ENCODE measurements at regions not wholly inside any gene's neighbourhood (a gene's known extent, or its start where the extent isn't known, plus 50 kb on each side); places are given as distances from the start of the nearest gene placed in this dataset.

DNA sequence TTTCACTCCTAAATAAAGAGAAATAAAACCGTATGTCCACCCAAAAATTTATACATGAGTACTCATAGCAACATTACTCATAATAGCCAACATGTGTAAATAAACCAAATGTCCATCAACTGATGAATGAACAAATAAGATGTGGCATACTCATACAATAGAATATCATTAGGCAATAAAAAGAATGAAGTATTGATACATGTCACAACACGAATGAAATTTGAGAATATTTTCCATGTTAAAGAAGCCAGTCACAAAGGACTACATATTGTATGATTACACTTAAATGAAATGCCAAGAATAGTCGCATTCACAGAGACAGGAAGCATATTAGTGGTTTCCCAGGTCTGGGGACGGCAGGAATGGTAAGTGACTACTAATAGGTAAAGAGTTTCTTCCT is 869.2 kb downstream of the IGSF11 start:
- Histone ChIP-seq H4K8ac (ENCODE audit: extremely low read depth, insufficient read depth, low read length) (no peak overlapping the region), H3K4ac (replicated peaks; ENCODE audit: insufficient read length, low read depth, low read length) (no peak overlapping the region), H3K27me3 (replicated peaks in 1 of 4; ENCODE audit: control insufficient read depth in 3 of 4, extremely low read depth in 1 of 4, insufficient read depth in 3 of 4, low read length in 3 of 4) (no peaks in the 10 kb centered on the region), H3K27ac (ENCODE audit: low read depth, low read length) (no peak overlapping the region), H2AFZ (ENCODE audit: low read length) (no peak overlapping the region), H3K23me2 (ENCODE audit: low read depth, low read length) (no peaks in the 10 kb centered on the region), H2AK5ac (ENCODE audit: low read depth, low read length) (no peak overlapping the region), H2BK120ac (replicated peaks; ENCODE audit: low read depth, low read length) (no peak overlapping the region), H3K36me3 (ENCODE audit: control insufficient read depth in 2 of 4, insufficient read depth in 4 of 4, low read length in 3 of 4) (peaks cover 0 to 2% (median 0%) of the 10 kb centered on the region in 4 experiments; a peak in 1 of 8 replicates), H3K56ac (replicated peaks; ENCODE audit: insufficient read length, low read depth, low read length) (no peak overlapping the region), H2BK15ac (ENCODE audit: low read length) (no peak overlapping the region), H3K4me3 (ENCODE audit: extremely low read depth in 1 of 4, insufficient read depth in 2 of 4, low read depth in 3 of 4, low read length in 4 of 4) (no peak overlapping the region), H3K9me3 (ENCODE audit: insufficient read depth in 2 of 2, low read depth in 1 of 2, low read length in 1 of 2) (peaks cover 9 to 10% of the 10 kb centered on the region in 2 experiments; a peak in 3 of 4 replicates), H3K9ac (replicated peaks in 1 of 4; ENCODE audit: extremely low read depth in 1 of 4, low read depth in 3 of 4, low read length in 3 of 4) (no peak overlapping the region), H3K23ac (ENCODE audit: insufficient read length) (no peak overlapping the region), H3K4me2 (ENCODE audit: insufficient read depth in 1 of 2, low read depth in 2 of 2, low read length in 2 of 2) (no peak overlapping the region), H3K79me1 (ENCODE audit: low read depth, low read length) (no peaks in the 10 kb centered on the region), H3K79me2 (ENCODE audit: control insufficient read depth in 1 of 2, insufficient read depth in 2 of 2, low read length in 2 of 2) (no peaks in the 10 kb centered on the region), H3K4me1 (replicated peaks in 1 of 4; ENCODE audit: control insufficient read depth in 3 of 4, insufficient read depth in 4 of 4, low read length in 3 of 4) (no peaks in the 10 kb centered on the region; a peak in 1 of 7 replicates), H3K14ac (ENCODE audit: insufficient read length) (no peak overlapping the region), H2BK5ac (ENCODE audit: low read depth, low read length) (no peak overlapping the region), H2BK12ac (ENCODE audit: low read depth, low read length) (no peak overlapping the region), H4K5ac (ENCODE audit: insufficient read length, low read depth, low read length) (no peak overlapping the region), H3K18ac (ENCODE audit: extremely low read depth, low read length) (no peak overlapping the region), H4K91ac (replicated peaks; ENCODE audit: insufficient read length, low read length) (no peak overlapping the region), H2BK20ac (ENCODE audit: low read length) (no peak overlapping the region), H4K20me1 (replicated peaks in 1 of 2; ENCODE audit: control insufficient read depth in 1 of 2, insufficient read depth in 2 of 2, low read length in 2 of 2) (no peaks in the 10 kb centered on the region)
- no peak for FAIRE-seq
- POLR2A ChIA-PET (ENCODE audit: partially characterized antibody): no interaction called here
- no peak for DNase-seq (ENCODE audit: low read depth in 1 of 2, low spot score in 2 of 2)
- CTCF ChIA-PET (ENCODE audit: partially characterized antibody): no interaction called here
- WGBS, 2 experiments (ENCODE audit: extremely low coverage in 1 of 2, insufficient coverage in 1 of 2, insufficient read length in 1 of 2, insufficient replicate concordance in 2 of 2, low coverage in 1 of 2, low lambda C conversion rate in 2 of 2, missing lambda C conversion rate in 1 of 2): 90% methylated on average over 4 of the region's 4 CpGs; no CpG with 5 or more reads in 1 of the 2 experiments
- no peak for TF ChIP-seq RNF2 (IDR thresholded peaks at IDR 0.05; ENCODE audit: borderline replicate concordance, low read depth, low read length, missing control alignments, poor library complexity, severe bottlenecking)
